Osteoblast (primary cell): ENCODE measurements at regions not wholly inside any gene's neighbourhood (a gene's known extent, or its start where the extent isn't known, plus 50 kb on each side); places are given as distances from the start of the nearest gene placed in this dataset.

Experiments
- DNase-seq: peaks from one replicate; pipeline ENCODE4 v3.0.0; 2011; ENCODE audit warnings: low spot score, mixed read lengths; ENCODE audit not compliant: insufficient read length; ENCODE audit errors: missing footprints
- H2AFZ ChIP-seq: 2 replicates; pipeline ENCODE4 v1.6.0; 2011; ENCODE audit warnings: mild to moderate bottlenecking, low read length
- H3K27ac ChIP-seq: 2 replicates; pipeline ENCODE4 v1.5.1; 2011; ENCODE audit warnings: mild to moderate bottlenecking, low read depth, low read length, moderate library complexity
- H3K27me3 ChIP-seq: 2 replicates; pipeline ENCODE4 v1.6.0; 2012; ENCODE audit warnings: mild to moderate bottlenecking, control low read depth, inconsistent platforms, low read length, moderate library complexity; ENCODE audit not compliant: insufficient read depth
- H3K36me3 ChIP-seq: 2 replicates; pipeline ENCODE4 v1.5.1; 2011; ENCODE audit warnings: mild to moderate bottlenecking, low read length, control low read depth, moderate library complexity; ENCODE audit not compliant: insufficient read depth
- H3K4me1 ChIP-seq: 2 replicates; pipeline ENCODE4 v1.5.1; 2011; ENCODE audit warnings: mild to moderate bottlenecking, low read length, control low read depth, moderate library complexity; ENCODE audit not compliant: insufficient read depth
- H3K4me2 ChIP-seq: 2 replicates; pipeline ENCODE4 v1.6.0; 2011; ENCODE audit warnings: mild to moderate bottlenecking, low read length; ENCODE audit not compliant: insufficient read depth
- H3K4me3 ChIP-seq: fragments of 200-600 bp; sonication (generic); 3 replicates; pipeline ENCODE4 v1.5.1; 2012; ENCODE audit warnings: mild to moderate bottlenecking, low read length, inconsistent platforms; ENCODE audit not compliant: insufficient read depth
- H3K79me2 ChIP-seq: 2 replicates; pipeline ENCODE4 v1.6.0; 2012; ENCODE audit warnings: mild to moderate bottlenecking, low read length, control low read depth, inconsistent platforms; ENCODE audit not compliant: insufficient read depth
- H3K9me3 ChIP-seq: 2 replicates; pipeline ENCODE4 v1.5.1; 2011; ENCODE audit warnings: low read depth, low read length, control low read depth
- H4K20me1 ChIP-seq: 2 replicates; pipeline ENCODE4 v1.6.0; 2012; ENCODE audit warnings: mild to moderate bottlenecking, low read length, control low read depth; ENCODE audit not compliant: insufficient read depth
- TF ChIP-seq, protein P1 (sequence below): IDR thresholded peaks from 2 replicates; pipeline ENCODE4 v1.5.1; 2011; ENCODE audit warnings: mild to moderate bottlenecking, low read depth, low read length, moderate library complexity; ENCODE audit errors: extremely low read depth

DNA sequence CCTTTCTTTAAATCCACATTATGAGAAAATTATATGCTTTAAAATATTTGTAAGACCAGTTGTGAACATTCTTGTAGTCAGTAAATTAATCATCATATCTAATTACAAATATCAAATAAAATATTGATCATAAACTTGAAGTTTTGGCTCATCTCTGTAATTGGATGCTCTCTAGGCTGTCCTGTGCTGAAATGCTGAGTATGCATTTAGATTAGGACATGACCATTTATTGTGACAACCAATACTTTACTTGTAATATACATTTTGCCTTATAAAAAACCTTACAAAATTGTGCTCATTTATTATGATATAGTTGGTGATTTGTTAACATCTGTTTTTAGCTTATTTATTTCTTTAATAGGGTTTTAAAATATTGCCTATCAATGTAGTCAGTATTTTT lies 116.1 kb upstream of the DOCK10 start:
- no peak for DNase-seq

GRCh38 chr2:225156853-225157451 lies 114.7 kb upstream of the DOCK10 start:
- no peak overlapping the region for H3K4me2 ChIP-seq
- H3K4me1 ChIP-seq: no peaks in the 10 kb centered on the region
- H3K9me3 ChIP-seq: no peaks in the 10 kb centered on the region
- no peak for DNase-seq
- no peaks in the 10 kb centered on the region for H3K79me2 ChIP-seq
- H4K20me1 ChIP-seq: no peaks in the 10 kb centered on the region
- H3K4me3 ChIP-seq: no peak overlapping the region
- H3K36me3 ChIP-seq: no peaks in the 10 kb centered on the region
- TF ChIP-seq, protein P1, sequence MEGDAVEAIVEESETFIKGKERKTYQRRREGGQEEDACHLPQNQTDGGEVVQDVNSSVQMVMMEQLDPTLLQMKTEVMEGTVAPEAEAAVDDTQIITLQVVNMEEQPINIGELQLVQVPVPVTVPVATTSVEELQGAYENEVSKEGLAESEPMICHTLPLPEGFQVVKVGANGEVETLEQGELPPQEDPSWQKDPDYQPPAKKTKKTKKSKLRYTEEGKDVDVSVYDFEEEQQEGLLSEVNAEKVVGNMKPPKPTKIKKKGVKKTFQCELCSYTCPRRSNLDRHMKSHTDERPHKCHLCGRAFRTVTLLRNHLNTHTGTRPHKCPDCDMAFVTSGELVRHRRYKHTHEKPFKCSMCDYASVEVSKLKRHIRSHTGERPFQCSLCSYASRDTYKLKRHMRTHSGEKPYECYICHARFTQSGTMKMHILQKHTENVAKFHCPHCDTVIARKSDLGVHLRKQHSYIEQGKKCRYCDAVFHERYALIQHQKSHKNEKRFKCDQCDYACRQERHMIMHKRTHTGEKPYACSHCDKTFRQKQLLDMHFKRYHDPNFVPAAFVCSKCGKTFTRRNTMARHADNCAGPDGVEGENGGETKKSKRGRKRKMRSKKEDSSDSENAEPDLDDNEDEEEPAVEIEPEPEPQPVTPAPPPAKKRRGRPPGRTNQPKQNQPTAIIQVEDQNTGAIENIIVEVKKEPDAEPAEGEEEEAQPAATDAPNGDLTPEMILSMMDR: no peak
- no peak overlapping the region for H3K27ac ChIP-seq
- H3K27me3 ChIP-seq: no peaks in the 10 kb centered on the region
- no peak overlapping the region for H2AFZ ChIP-seq

More for the DNA sequence above, 116.1 kb upstream of the DOCK10 start:
- Histone ChIP-seq H3K36me3 (no peaks in the 10 kb centered on the region), H3K4me1 (no peaks in the 10 kb centered on the region), H4K20me1 (no peaks in the 10 kb centered on the region), H3K9me3 (no peaks in the 10 kb centered on the region), H3K4me2 (no peak overlapping the region), H3K79me2 (no peaks in the 10 kb centered on the region), H3K27ac (no peak overlapping the region), H3K27me3 (no peaks in the 10 kb centered on the region), H3K4me3 (no peak overlapping the region), H2AFZ (no peak overlapping the region)
- TF ChIP-seq, protein P1: no peak

DNA sequence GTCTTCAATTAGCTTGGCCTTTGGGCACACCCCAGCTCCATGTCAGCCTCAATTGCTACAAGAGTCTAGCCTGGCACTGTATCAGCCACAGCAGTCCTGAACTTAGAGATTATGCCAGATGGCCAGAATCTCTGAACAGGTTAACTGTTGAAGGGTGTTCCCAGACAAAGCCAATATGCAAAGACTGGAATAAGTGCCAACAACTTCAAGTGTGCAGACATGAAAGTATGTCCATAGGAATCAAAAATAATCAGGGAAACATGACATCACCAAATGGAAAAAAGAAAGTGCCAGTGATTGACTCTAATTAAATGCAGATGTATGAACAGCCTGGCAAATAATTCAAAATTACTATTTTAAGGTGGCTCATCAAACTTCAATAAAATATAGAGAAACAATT lies 98.5 kb upstream of the DOCK10 start:
- TF ChIP-seq, protein P1: no peak
- no peak overlapping the region for H3K27ac ChIP-seq
- no peaks in the 10 kb centered on the region for H3K36me3 ChIP-seq
- H3K27me3 ChIP-seq: no peaks in the 10 kb centered on the region
- H3K4me3 ChIP-seq: no peak overlapping the region
- no peak overlapping the region for H2AFZ ChIP-seq
- H3K4me1 ChIP-seq: no peaks in the 10 kb centered on the region
- no peaks in the 10 kb centered on the region for H3K79me2 ChIP-seq
- no peaks in the 10 kb centered on the region for H3K9me3 ChIP-seq
- H3K4me2 ChIP-seq: no peak overlapping the region
- no peak for DNase-seq
- no peaks in the 10 kb centered on the region for H4K20me1 ChIP-seq

DNA sequence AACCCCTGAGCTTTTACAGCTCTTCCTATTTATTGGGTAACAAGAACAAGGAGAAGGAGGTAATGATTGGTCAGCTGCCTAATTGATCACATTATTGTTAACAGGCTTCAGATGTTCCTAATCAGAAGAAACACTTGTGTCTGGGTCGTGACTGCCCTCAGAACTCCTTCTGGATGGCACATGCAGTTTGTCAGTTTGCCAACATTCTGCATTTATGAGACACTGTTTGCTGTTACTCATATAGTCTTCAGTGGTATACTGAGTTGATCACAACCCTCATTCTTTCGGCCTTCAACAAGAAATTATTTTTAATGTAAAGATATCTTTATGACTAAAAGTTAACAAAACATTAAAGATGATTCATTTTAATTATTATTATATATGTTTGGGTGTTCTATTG lies 95.7 kb upstream of the DOCK10 start:
- Histone ChIP-seq H3K4me2 (no peak overlapping the region), H3K4me1 (no peaks in the 10 kb centered on the region)
- no peak for DNase-seq

More for the DNA sequence above, 95.7 kb upstream of the DOCK10 start:
- Histone ChIP-seq H4K20me1 (no peaks in the 10 kb centered on the region), H3K36me3 (no peaks in the 10 kb centered on the region), H3K9me3 (no peaks in the 10 kb centered on the region), H3K27me3 (no peaks in the 10 kb centered on the region), H2AFZ (no peak overlapping the region), H3K79me2 (no peaks in the 10 kb centered on the region), H3K27ac (no peak overlapping the region), H3K4me3 (no peak overlapping the region)
- TF ChIP-seq, protein P1: no peak
